ENCODE measurements at regions not wholly inside any gene's neighbourhood (a gene's known extent, or its start where the extent isn't known, plus 50 kb on each side); places are given as distances from the start of the nearest gene placed in this dataset.

GRCh38 chr6:108734271-108734922, 113.8 kb upstream of the ARMC2 start:
- no peaks in the 10 kb centered on the region for H3K36me3 ChIP-seq (ENCODE audit: control insufficient read depth, insufficient read depth, low read length)
- no peaks in the 10 kb centered on the region for H3K27me3 ChIP-seq (ENCODE audit: control insufficient read depth, insufficient read depth, low read length)
- no peaks in the 10 kb centered on the region for H3K9me3 ChIP-seq (ENCODE audit: control insufficient read depth, insufficient read depth, low read depth, low read length)
- H2AFZ ChIP-seq (ENCODE audit: low read length): no peak overlapping the region
- no peaks in the 10 kb centered on the region for H3K79me2 ChIP-seq (ENCODE audit: control insufficient read depth, insufficient read depth, low read length)
- H3K4me2 ChIP-seq (ENCODE audit: extremely low read depth, insufficient read depth, low read length): no peak overlapping the region
- H3K9ac ChIP-seq (ENCODE audit: insufficient read depth, low read length): no peak overlapping the region
- H3K4me1 ChIP-seq (ENCODE audit: control insufficient read depth, extremely low read depth, insufficient read depth, low read length): peaks cover 32% of the 10 kb centered on the region
- H3K4me3 ChIP-seq (replicated peaks in 1 of 4; ENCODE audit: control extremely low read depth in 1 of 4, insufficient read depth in 1 of 4, low read depth in 3 of 4, low read length in 4 of 4): no peak overlapping the region
- no peaks in the 10 kb centered on the region for H4K20me1 ChIP-seq (ENCODE audit: control insufficient read depth, extremely low read depth, insufficient read depth, low read length)
- DNase-seq (ENCODE audit: low read depth in 2 of 2): no peak
- TF ChIP-seq CTCF (conservative IDR thresholded peaks at IDR 0.05 in 1 of 2, IDR thresholded peaks at IDR 0.05 in 1 of 2; ENCODE audit: low read depth in 1 of 2, low read length in 2 of 2) (no peak), EZH2 (IDR thresholded peaks at IDR 0.05; ENCODE audit: low read length, missing control alignments) (no peak)
- H3K27ac ChIP-seq (ENCODE audit: insufficient read depth, low read length): no peak overlapping the region

GRCh38 chr6:108735310-108736001, 112.8 kb upstream of the ARMC2 start:
- Histone ChIP-seq H3K9me3 (ENCODE audit: control insufficient read depth, insufficient read depth, low read depth, low read length) (no peaks in the 10 kb centered on the region), H3K4me2 (ENCODE audit: extremely low read depth, insufficient read depth, low read length) (no peak overlapping the region), H4K20me1 (ENCODE audit: control insufficient read depth, extremely low read depth, insufficient read depth, low read length) (no peaks in the 10 kb centered on the region), H3K4me3 (replicated peaks in 1 of 4; ENCODE audit: control extremely low read depth in 1 of 4, insufficient read depth in 1 of 4, low read depth in 3 of 4, low read length in 4 of 4) (no peak overlapping the region), H3K27me3 (ENCODE audit: control insufficient read depth, insufficient read depth, low read length) (no peaks in the 10 kb centered on the region), H3K27ac (ENCODE audit: insufficient read depth, low read length) (no peak overlapping the region), H3K4me1 (ENCODE audit: control insufficient read depth, extremely low read depth, insufficient read depth, low read length) (peaks cover 29% of the 10 kb centered on the region), H3K79me2 (ENCODE audit: control insufficient read depth, insufficient read depth, low read length) (no peaks in the 10 kb centered on the region), H3K9ac (ENCODE audit: insufficient read depth, low read length) (no peak overlapping the region), H2AFZ (ENCODE audit: low read length) (no peak overlapping the region), H3K36me3 (ENCODE audit: control insufficient read depth, insufficient read depth, low read length) (no peaks in the 10 kb centered on the region)
- TF ChIP-seq EZH2 (IDR thresholded peaks at IDR 0.05; ENCODE audit: low read length, missing control alignments): no peak
- TF ChIP-seq CTCF (conservative IDR thresholded peaks at IDR 0.05 in 1 of 2, IDR thresholded peaks at IDR 0.05 in 1 of 2; ENCODE audit: low read depth in 1 of 2, low read length in 2 of 2): no peak
- DNase-seq (ENCODE audit: low read depth in 2 of 2): no peak

- Histone ChIP-seq H3K36me3 (ENCODE audit: control insufficient read depth, insufficient read depth, low read length) (no peaks in the 10 kb centered on the region), H2AFZ (ENCODE audit: low read length) (no peak overlapping the region), H3K4me2 (ENCODE audit: extremely low read depth, insufficient read depth, low read length) (no peak overlapping the region), H3K9me3 (ENCODE audit: control insufficient read depth, insufficient read depth, low read depth, low read length) (no peaks in the 10 kb centered on the region), H3K27me3 (ENCODE audit: control insufficient read depth, insufficient read depth, low read length) (no peaks in the 10 kb centered on the region), H3K9ac (ENCODE audit: insufficient read depth, low read length) (no peak overlapping the region), H4K20me1 (ENCODE audit: control insufficient read depth, extremely low read depth, insufficient read depth, low read length) (no peaks in the 10 kb centered on the region), H3K79me2 (ENCODE audit: control insufficient read depth, insufficient read depth, low read length) (no peaks in the 10 kb centered on the region), H3K4me3 (replicated peaks in 1 of 4; ENCODE audit: control extremely low read depth in 1 of 4, insufficient read depth in 1 of 4, low read depth in 3 of 4, low read length in 4 of 4) (no peak overlapping the region), H3K27ac (ENCODE audit: insufficient read depth, low read length) (no peak overlapping the region), H3K4me1 (ENCODE audit: control insufficient read depth, extremely low read depth, insufficient read depth, low read length) (peaks cover 26% of the 10 kb centered on the region)
- TF ChIP-seq EZH2 (IDR thresholded peaks at IDR 0.05; ENCODE audit: low read length, missing control alignments): no peak
- no peak for TF ChIP-seq CTCF (conservative IDR thresholded peaks at IDR 0.05 in 1 of 2, IDR thresholded peaks at IDR 0.05 in 1 of 2; ENCODE audit: low read depth in 1 of 2, low read length in 2 of 2)
- DNase-seq (ENCODE audit: low read depth in 2 of 2): no peak
These were observed 112.2 kb upstream of the ARMC2 start for GRCh38 chr6:108736002-108736361.
